Hepatocyte (in vitro differentiated cells): ENCODE measurements at regions not wholly inside any gene's neighbourhood (a gene's known extent, or its start where the extent isn't known, plus 50 kb on each side); places are given as distances from the start of the nearest gene placed in this dataset.

Source experiments
- DNase-seq: peaks from one replicate; pipeline ENCODE4 v3.0.0-alpha.2; 2016; ENCODE audit warnings: low spot score
- H2AFZ ChIP-seq: fragments of 200-600 bp; sonication (generic); 2 replicates; pipeline ENCODE4 v1.6.0; 2016; ENCODE audit warnings: antibody characterized with exemption, mild to moderate bottlenecking
- H3K27ac ChIP-seq: fragments of 200-600 bp; sonication (generic); 2 replicates; pipeline ENCODE4 v1.5.1; 2016; ENCODE audit warnings: mild to moderate bottlenecking
- H3K27me3 ChIP-seq: fragments of 200-600 bp; sonication (generic); 2 replicates; pipeline ENCODE4 v1.6.1; 2016
- H3K36me3 ChIP-seq: fragments of 200-600 bp; sonication (generic); replicated peaks from 2 replicates; pipeline ENCODE4 v1.5.1; 2016; ENCODE audit warnings: low read depth; ENCODE audit not compliant: insufficient read depth
- H3K4me1 ChIP-seq: fragments of 200-600 bp; sonication (generic); 2 replicates; pipeline ENCODE4 v1.5.1; 2016; ENCODE audit warnings: mild to moderate bottlenecking, moderate library complexity; ENCODE audit not compliant: insufficient read depth
- H3K4me2 ChIP-seq: fragments of 200-600 bp; sonication (generic); 2 replicates; pipeline ENCODE4 v1.6.0; 2016
- H3K4me3 ChIP-seq: fragments of 200-600 bp; sonication (generic); 2 replicates; pipeline ENCODE4 v1.5.1; 2016; ENCODE audit warnings: mild to moderate bottlenecking
- H3K79me2 ChIP-seq: fragments of 200-600 bp; sonication (generic); 2 replicates; pipeline ENCODE4 v1.6.0; 2017; ENCODE audit warnings: mild to moderate bottlenecking
- H3K9me2 ChIP-seq: fragments of 200-600 bp; sonication (generic); replicated peaks from 2 replicates; pipeline ENCODE4 v1.6.0; 2017; ENCODE audit warnings: mild to moderate bottlenecking; ENCODE audit not compliant: insufficient read depth
- H3K9me3 ChIP-seq: fragments of 200-600 bp; sonication (generic); 2 replicates; pipeline ENCODE4 v1.5.1; 2016; ENCODE audit warnings: low read depth, mild to moderate bottlenecking
- H4K20me1 ChIP-seq: fragments of 200-600 bp; sonication (generic); 2 replicates; pipeline ENCODE4 v1.6.0; 2016; ENCODE audit warnings: mild to moderate bottlenecking; ENCODE audit not compliant: insufficient read depth, poor library complexity, severe bottlenecking
- CTCF ChIP-seq: fragments of 200-600 bp; sonication (generic); IDR thresholded peaks from 2 replicates; pipeline ENCODE4 v1.5.1; 2016; ENCODE audit warnings: antibody characterized with exemption, mild to moderate bottlenecking; ENCODE audit not compliant: poor library complexity
- EZH2 ChIP-seq: fragments of 200-600 bp; sonication (generic); IDR thresholded peaks from 2 replicates; pipeline ENCODE4 v1.6.1; 2016; ENCODE audit warnings: antibody characterized with exemption, mild to moderate bottlenecking, borderline replicate concordance
- EZH2phosphoT487 ChIP-seq: fragments of 200-600 bp; sonication (generic); IDR thresholded peaks from one replicate; pipeline ENCODE4 v1.6.1; 2018; ENCODE audit warnings: antibody characterized with exemption, mild to moderate bottlenecking, low read depth, moderate library complexity; ENCODE audit not compliant: unreplicated experiment, severe bottlenecking
- WGBS: methylation state at CpG from one replicate; pipeline ENCODE4 v1.1.6; 2016; ENCODE audit warnings: low lambda C conversion rate; ENCODE audit errors: missing lambda C conversion rate; 5-methylcytosine and 5-hydroxymethylcytosine counted together

GRCh38 chr20:57967364-57967763 is 257.5 kb upstream of the PMEPA1 start:
- Histone ChIP-seq H3K9me3 (no peaks in the 10 kb centered on the region), H3K27ac (no peak overlapping the region), H2AFZ (no peak overlapping the region), H4K20me1 (no peaks in the 10 kb centered on the region), H3K9me2 (no peaks in the 10 kb centered on the region), H3K27me3 (no peaks in the 10 kb centered on the region), H3K79me2 (no peaks in the 10 kb centered on the region), H3K36me3 (no peaks in the 10 kb centered on the region), H3K4me1 (no peaks in the 10 kb centered on the region), H3K4me2 (no peak overlapping the region), H3K4me3 (no peak overlapping the region)
- TF ChIP-seq EZH2 = no peak
- no peak for TF ChIP-seq CTCF
- no peak for TF ChIP-seq EZH2phosphoT487
- WGBS = 80% methylated on average over 10 of the region's 10 CpGs
- DNase-seq = no peak

- H3K27ac ChIP-seq = no peak overlapping the region
- WGBS = 79% methylated on average over 5 of the region's 5 CpGs
- H3K9me3 ChIP-seq = no peaks in the 10 kb centered on the region
- no peak overlapping the region for H3K4me3 ChIP-seq
- DNase-seq = no peak
- H3K79me2 ChIP-seq = no peaks in the 10 kb centered on the region
- H2AFZ ChIP-seq = no peak overlapping the region
- H3K27me3 ChIP-seq = no peaks in the 10 kb centered on the region
- no peaks in the 10 kb centered on the region for H4K20me1 ChIP-seq
- H3K4me1 ChIP-seq = no peaks in the 10 kb centered on the region
- TF ChIP-seq CTCF = no peak
- TF ChIP-seq EZH2 = no peak
- H3K4me2 ChIP-seq = no peak overlapping the region
- H3K36me3 ChIP-seq = no peaks in the 10 kb centered on the region
- no peaks in the 10 kb centered on the region for H3K9me2 ChIP-seq
Measured at GRCh38 chr20:57966620-57967019, 256.8 kb upstream of the PMEPA1 start.

GRCh38 chr20:57965441-57965840 is 255.6 kb upstream of the PMEPA1 start:
- no peaks in the 10 kb centered on the region for H3K27me3 ChIP-seq

More at GRCh38 chr20:57965441-57965840, 255.6 kb upstream of the PMEPA1 start:
- no peak overlapping the region for H2AFZ ChIP-seq
- DNase-seq = no peak
- H3K4me2 ChIP-seq = no peak overlapping the region
- H3K9me3 ChIP-seq = no peaks in the 10 kb centered on the region
- no peak overlapping the region for H3K4me3 ChIP-seq
- no peaks in the 10 kb centered on the region for H3K36me3 ChIP-seq
- TF ChIP-seq EZH2 (no peak), CTCF (no peak), EZH2phosphoT487 (no peak)
- H3K79me2 ChIP-seq = no peaks in the 10 kb centered on the region
- 90% methylated on average over 11 of the region's 11 CpGs for WGBS
- no peaks in the 10 kb centered on the region for H3K9me2 ChIP-seq
- no peak overlapping the region for H3K27ac ChIP-seq
- H3K4me1 ChIP-seq = peaks cover 8% of the 10 kb centered on the region
- no peaks in the 10 kb centered on the region for H4K20me1 ChIP-seq
